ENCODE measurements at regions not wholly inside any gene's neighbourhood (a gene's known extent, or its start where the extent isn't known, plus 50 kb on each side); places are given as distances from the start of the nearest gene placed in this dataset.
"Not testable (repeated sequence)": the region's sequence is repeated elsewhere in the genome, so short reads cannot be mapped to it uniquely, and the experiment has no call there.

GRCh38 chr2:215787565-215788178, 225.7 kb downstream of the MREG start:
- H3K9ac ChIP-seq (ENCODE audit: low read length): no peak overlapping the region
- H3K9me3 ChIP-seq (ENCODE audit: low read length): no peaks in the 10 kb centered on the region
- H4K20me1 ChIP-seq (ENCODE audit: insufficient read depth): no peaks in the 10 kb centered on the region
- no peaks in the 10 kb centered on the region for H3F3A ChIP-seq (ENCODE audit: insufficient read depth, low read length, poor library complexity, severe bottlenecking)
- no peaks in the 10 kb centered on the region for H3K79me2 ChIP-seq (replicated peaks; ENCODE audit: insufficient read depth, low read length)
- TF ChIP-seq MXI1 (conservative IDR thresholded peaks at IDR 0.05; ENCODE audit: poor library complexity, severe bottlenecking) (no peak), TAF1 (IDR thresholded peaks at IDR 0.05; ENCODE audit: low read depth) (no peak), EP300 (conservative IDR thresholded peaks at IDR 0.05; ENCODE audit: poor library complexity, severe bottlenecking) (no peak), RAD21 (conservative IDR thresholded peaks at IDR 0.05) (no peak)
- H3K27me3 ChIP-seq (ENCODE audit: insufficient read depth, low read depth, low read length): no peaks in the 10 kb centered on the region
- H3K27ac ChIP-seq (ENCODE audit: low read length): no peak overlapping the region
- no peak overlapping the region for H3K4me2 ChIP-seq (ENCODE audit: low read length)
- no peaks in the 10 kb centered on the region for H3K9me2 ChIP-seq (ENCODE audit: insufficient read depth, low read length)
- no peak overlapping the region for H3K4me3 ChIP-seq (ENCODE audit: low read length)
- H3K36me3 ChIP-seq (ENCODE audit: insufficient read depth, low read length): no peaks in the 10 kb centered on the region
- no peak overlapping the region for H2AFZ ChIP-seq (ENCODE audit: low read depth, low read length)

- H3K4me3 ChIP-seq (ENCODE audit: low read length): no peak overlapping the region
Observed at GRCh38 chr2:215787025-215787424, 226.3 kb downstream of the MREG start.

DNA sequence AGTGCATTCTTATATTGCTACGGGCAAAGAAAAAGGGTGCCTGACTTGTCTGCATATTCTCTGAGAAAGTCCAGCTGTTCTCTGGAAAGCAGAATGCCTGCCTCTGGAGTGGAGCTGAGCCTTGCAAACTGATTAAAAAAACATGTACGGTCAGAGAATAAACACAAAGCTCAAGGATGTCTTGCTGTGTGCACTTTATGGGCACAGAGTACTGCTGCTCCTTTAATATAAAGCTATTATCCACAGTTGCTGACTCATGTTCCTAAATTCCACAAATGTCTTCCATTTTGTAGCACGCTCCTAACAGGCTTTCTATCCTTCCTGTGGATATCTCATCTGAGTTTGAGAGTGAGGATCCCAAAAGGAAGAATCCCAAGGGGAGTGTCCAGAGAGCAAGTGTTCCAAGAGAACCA, 229.0 kb downstream of the MREG start:
- no peaks in the 10 kb centered on the region for H3K9me3 ChIP-seq (ENCODE audit: low read length)

More at GRCh38 chr2:215787025-215787424, 226.3 kb downstream of the MREG start:
- Histone ChIP-seq H2AFZ (ENCODE audit: low read depth, low read length) (no peak overlapping the region), H3K9ac (ENCODE audit: low read length) (no peak overlapping the region), H3K9me3 (ENCODE audit: low read length) (no peaks in the 10 kb centered on the region), H3K36me3 (ENCODE audit: insufficient read depth, low read length) (no peaks in the 10 kb centered on the region), H3K4me2 (ENCODE audit: low read length) (no peak overlapping the region), H4K20me1 (ENCODE audit: insufficient read depth) (no peaks in the 10 kb centered on the region), H3K27ac (ENCODE audit: low read length) (no peak overlapping the region), H3K27me3 (ENCODE audit: insufficient read depth, low read depth, low read length) (no peaks in the 10 kb centered on the region), H3F3A (ENCODE audit: insufficient read depth, low read length, poor library complexity, severe bottlenecking) (no peaks in the 10 kb centered on the region), H3K79me2 (replicated peaks; ENCODE audit: insufficient read depth, low read length) (no peaks in the 10 kb centered on the region), H3K9me2 (ENCODE audit: insufficient read depth, low read length) (no peaks in the 10 kb centered on the region)
- TF ChIP-seq MXI1 (conservative IDR thresholded peaks at IDR 0.05; ENCODE audit: poor library complexity, severe bottlenecking) (no peak), TAF1 (IDR thresholded peaks at IDR 0.05; ENCODE audit: low read depth) (no peak), SMC3 (conservative IDR thresholded peaks at IDR 0.05; ENCODE audit: poor library complexity) (no peak), EZH2 (IDR thresholded peaks at IDR 0.05; ENCODE audit: borderline replicate concordance, insufficient read depth, low read length, poor library complexity, severe bottlenecking) (no peak)
- TF ChIP-seq, protein P1, sequence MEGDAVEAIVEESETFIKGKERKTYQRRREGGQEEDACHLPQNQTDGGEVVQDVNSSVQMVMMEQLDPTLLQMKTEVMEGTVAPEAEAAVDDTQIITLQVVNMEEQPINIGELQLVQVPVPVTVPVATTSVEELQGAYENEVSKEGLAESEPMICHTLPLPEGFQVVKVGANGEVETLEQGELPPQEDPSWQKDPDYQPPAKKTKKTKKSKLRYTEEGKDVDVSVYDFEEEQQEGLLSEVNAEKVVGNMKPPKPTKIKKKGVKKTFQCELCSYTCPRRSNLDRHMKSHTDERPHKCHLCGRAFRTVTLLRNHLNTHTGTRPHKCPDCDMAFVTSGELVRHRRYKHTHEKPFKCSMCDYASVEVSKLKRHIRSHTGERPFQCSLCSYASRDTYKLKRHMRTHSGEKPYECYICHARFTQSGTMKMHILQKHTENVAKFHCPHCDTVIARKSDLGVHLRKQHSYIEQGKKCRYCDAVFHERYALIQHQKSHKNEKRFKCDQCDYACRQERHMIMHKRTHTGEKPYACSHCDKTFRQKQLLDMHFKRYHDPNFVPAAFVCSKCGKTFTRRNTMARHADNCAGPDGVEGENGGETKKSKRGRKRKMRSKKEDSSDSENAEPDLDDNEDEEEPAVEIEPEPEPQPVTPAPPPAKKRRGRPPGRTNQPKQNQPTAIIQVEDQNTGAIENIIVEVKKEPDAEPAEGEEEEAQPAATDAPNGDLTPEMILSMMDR (IDR thresholded peaks at IDR 0.05; ENCODE audit: poor library complexity, severe bottlenecking): no peak

DNA sequence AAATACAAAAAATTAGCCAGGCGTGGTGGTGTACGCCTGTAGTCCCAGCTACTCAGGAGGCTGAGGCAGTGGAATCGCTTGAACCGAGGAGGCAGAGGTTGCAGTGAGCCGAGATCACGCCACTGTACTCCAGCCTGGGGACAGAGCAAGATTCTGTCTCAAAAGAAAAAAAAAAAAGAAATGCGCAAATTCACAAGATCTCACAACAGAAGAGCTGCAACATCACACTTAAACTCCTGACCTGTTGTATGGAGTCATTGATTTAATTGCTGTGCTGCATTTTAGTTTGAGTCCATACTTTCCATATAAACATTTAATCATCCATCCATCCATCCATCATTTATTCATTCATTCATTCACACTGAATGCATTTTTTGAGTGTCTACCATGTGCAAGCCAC, 229.7 kb downstream of the MREG start:
- H2AFZ ChIP-seq (ENCODE audit: low read depth, low read length); H3K9me2 ChIP-seq (ENCODE audit: insufficient read depth, low read length); H3K4me2 ChIP-seq (ENCODE audit: low read length); H3K27me3 ChIP-seq (ENCODE audit: insufficient read depth, low read depth, low read length); H3K9me3 ChIP-seq (ENCODE audit: low read length); H3K4me3 ChIP-seq (ENCODE audit: low read length); H3F3A ChIP-seq (ENCODE audit: insufficient read depth, low read length, poor library complexity, severe bottlenecking); H3K9ac ChIP-seq (ENCODE audit: low read length); H3K79me2 ChIP-seq (replicated peaks; ENCODE audit: insufficient read depth, low read length); H3K36me3 ChIP-seq (ENCODE audit: insufficient read depth, low read length); H3K27ac ChIP-seq (ENCODE audit: low read length); H4K20me1 ChIP-seq (ENCODE audit: insufficient read depth): not testable (repeated sequence)

More for the DNA sequence above, 229.0 kb downstream of the MREG start:
- Histone ChIP-seq H3K4me2 (ENCODE audit: low read length) (no peak overlapping the region), H3K79me2 (replicated peaks; ENCODE audit: insufficient read depth, low read length) (no peaks in the 10 kb centered on the region), H3K4me3 (ENCODE audit: low read length) (no peak overlapping the region), H3K9me2 (ENCODE audit: insufficient read depth, low read length) (no peaks in the 10 kb centered on the region), H2AFZ (ENCODE audit: low read depth, low read length) (no peak overlapping the region), H3K36me3 (ENCODE audit: insufficient read depth, low read length) (no peaks in the 10 kb centered on the region), H3K27me3 (ENCODE audit: insufficient read depth, low read depth, low read length) (no peaks in the 10 kb centered on the region), H3F3A (ENCODE audit: insufficient read depth, low read length, poor library complexity, severe bottlenecking) (no peaks in the 10 kb centered on the region), H4K20me1 (ENCODE audit: insufficient read depth) (no peaks in the 10 kb centered on the region), H3K9ac (ENCODE audit: low read length) (no peak overlapping the region), H3K27ac (ENCODE audit: low read length) (no peak overlapping the region)
- TF ChIP-seq MXI1 (conservative IDR thresholded peaks at IDR 0.05; ENCODE audit: poor library complexity, severe bottlenecking): no peak

Data from neural cell (in vitro differentiated cells).